SK-N-SH treated with all-trans-retinoic acid at 6 μM for 48 hours (cell line): ENCODE measurements at regions not wholly inside any gene's neighbourhood (a gene's known extent, or its start where the extent isn't known, plus 50 kb on each side); places are given as distances from the start of the nearest gene placed in this dataset.

ENCODE experiments used
- ATAC-seq: fragments of 200-7000 bp; cut with Tn5 transposase; 3 replicates; pipeline ENCODE4 v1.9.1; 2020; ENCODE audit warnings: mild to moderate bottlenecking, moderate library complexity
- ARNTL ChIP-seq: fragments of 450-650 bp; formaldehyde crosslinking; IDR thresholded peaks from 2 replicates; pipeline ENCODE4 v1.5.0; 2020; ENCODE audit warnings: low read depth, mild to moderate bottlenecking, moderate library complexity, borderline replicate concordance
- BACH2 ChIP-seq: fragments of 250-450 bp; sonication (Bioruptor Pico); IDR thresholded peaks from 2 replicates; pipeline ENCODE4 v1.9.0; 2021; ENCODE audit warnings: mild to moderate bottlenecking, borderline replicate concordance
- CREB5 ChIP-seq: fragments of 250-450 bp; sonication (Bioruptor Pico); IDR thresholded peaks from 2 replicates; pipeline ENCODE4 v1.5.1; 2020; ENCODE audit warnings: low read depth, mild to moderate bottlenecking, moderate library complexity
- CSDC2 ChIP-seq: fragments of 250-450 bp; sonication (Bioruptor Pico); IDR thresholded peaks from 2 replicates; pipeline ENCODE4 v1.5.0; 2020; ENCODE audit warnings: mild to moderate bottlenecking, moderate library complexity
- CSRNP3 ChIP-seq: fragments of 250-450 bp; sonication (Bioruptor Pico); IDR thresholded peaks from 2 replicates; pipeline ENCODE4 v1.5.1; 2021; ENCODE audit warnings: mild to moderate bottlenecking, moderate library complexity
- GLIS3 ChIP-seq: fragments of 250-450 bp; sonication (Bioruptor Pico); IDR thresholded peaks from 2 replicates; pipeline ENCODE4 v1.5.0; 2020; ENCODE audit warnings: mild to moderate bottlenecking, moderate library complexity
- ISL1 ChIP-seq: fragments of 250-450 bp; sonication (Bioruptor Pico); IDR thresholded peaks from 2 replicates; pipeline ENCODE4 v2.1.2; 2022; ENCODE audit warnings: mild to moderate bottlenecking, moderate library complexity
- OSR1 ChIP-seq: fragments of 250-450 bp; sonication (Bioruptor Pico); IDR thresholded peaks from 2 replicates; pipeline ENCODE4 v1.8.0; 2022; ENCODE audit warnings: moderate library complexity, mild to moderate bottlenecking, inconsistent platforms
- PATZ1 ChIP-seq: fragments of 250-450 bp; sonication (Bioruptor Pico); IDR thresholded peaks from 2 replicates; pipeline ENCODE4 v1.8.0; 2020; ENCODE audit warnings: mild to moderate bottlenecking, moderate library complexity, borderline replicate concordance
- POU6F1 ChIP-seq: fragments of 250-450 bp; sonication (Bioruptor Pico); IDR thresholded peaks from 2 replicates; pipeline ENCODE4 v1.8.0; 2021; ENCODE audit warnings: low read depth, mild to moderate bottlenecking, moderate library complexity, borderline replicate concordance
- PPARA ChIP-seq: fragments of 250-450 bp; sonication (Bioruptor Pico); IDR thresholded peaks from 2 replicates; pipeline ENCODE4 v1.5.0; 2020; ENCODE audit warnings: mild to moderate bottlenecking, borderline replicate concordance
- RARB ChIP-seq: fragments of 250-450 bp; sonication (Bioruptor Pico); IDR thresholded peaks from 2 replicates; pipeline ENCODE4 v1.8.0; 2021; ENCODE audit warnings: mild to moderate bottlenecking, moderate library complexity
- SNAI2 ChIP-seq: fragments of 250-450 bp; sonication (Bioruptor Pico); IDR thresholded peaks from 2 replicates; pipeline ENCODE4 v1.5.0; 2020; ENCODE audit warnings: mild to moderate bottlenecking, moderate library complexity
- TCF4 ChIP-seq: fragments of 250-450 bp; sonication (Bioruptor Pico); IDR thresholded peaks from 2 replicates; pipeline ENCODE4 v1.8.0; 2021; ENCODE audit warnings: mild to moderate bottlenecking, moderate library complexity, borderline replicate concordance
- TOX ChIP-seq: fragments of 250-450 bp; sonication (Bioruptor Pico); IDR thresholded peaks from 2 replicates; pipeline ENCODE4 v1.8.0; 2021; ENCODE audit warnings: mild to moderate bottlenecking, moderate library complexity, borderline replicate concordance
- TSHZ2 ChIP-seq: fragments of 250-450 bp; sonication (Bioruptor Pico); IDR thresholded peaks from 2 replicates; pipeline ENCODE4 v1.5.0; 2020; ENCODE audit warnings: mild to moderate bottlenecking, moderate library complexity
- ZC3H10 ChIP-seq: fragments of 250-450 bp; sonication (Bioruptor Pico); IDR thresholded peaks from 2 replicates; pipeline ENCODE4 v1.5.1; 2021; ENCODE audit warnings: mild to moderate bottlenecking, moderate library complexity
- ZFP3 ChIP-seq: fragments of 250-450 bp; sonication (Bioruptor Pico); IDR thresholded peaks from 2 replicates; pipeline ENCODE4 v1.5.0; 2020; ENCODE audit warnings: mild to moderate bottlenecking, moderate library complexity
- ZFP30 ChIP-seq: fragments of 450-650 bp; formaldehyde crosslinking; IDR thresholded peaks from 2 replicates; pipeline ENCODE4 v1.5.0; 2022; ENCODE audit warnings: mild to moderate bottlenecking, moderate library complexity
- ZNF565 ChIP-seq: fragments of 450-650 bp; formaldehyde crosslinking; conservative IDR thresholded peaks from 2 replicates; pipeline ENCODE4 v1.5.0; 2020; ENCODE audit warnings: low read depth, mild to moderate bottlenecking, moderate library complexity
- ZNF70 ChIP-seq: fragments of 450-650 bp; formaldehyde crosslinking; IDR thresholded peaks from 2 replicates; pipeline ENCODE4 v1.5.0; 2020; ENCODE audit warnings: mild to moderate bottlenecking, moderate library complexity
- ZNF8 ChIP-seq: fragments of 450-650 bp; formaldehyde crosslinking; IDR thresholded peaks from 2 replicates; pipeline ENCODE4 v1.5.0; 2020; ENCODE audit warnings: mild to moderate bottlenecking, moderate library complexity

GRCh38 chr18:57929922-57930321 is 114.1 kb upstream of the NEDD4L start:
- no peak for TF ChIP-seq ZC3H10 (CRISPR knock-in tag)
- TF ChIP-seq ZNF70, result no peak
- no peak for TF ChIP-seq SNAI2 (CRISPR knock-in tag)
- TF ChIP-seq ARNTL (CRISPR knock-in tag), result no peak
- no peak for ATAC-seq

- TF ChIP-seq PATZ1 (CRISPR knock-in tag) (no peak), ZNF8 (CRISPR knock-in tag) (no peak), RARB (CRISPR knock-in tag) (no peak), ZFP3 (CRISPR knock-in tag) (no peak), TOX (CRISPR knock-in tag) (no peak), GLIS3 (CRISPR knock-in tag) (no peak), BACH2 (CRISPR knock-in tag) (no peak), ZFP30 (CRISPR knock-in tag) (no peak), ZNF565 (no peak), CREB5 (CRISPR knock-in tag) (no peak), ISL1 (no peak), PPARA (CRISPR knock-in tag) (no peak), ARNTL (CRISPR knock-in tag) (no peak), OSR1 (CRISPR knock-in tag) (no peak), SNAI2 (CRISPR knock-in tag) (no peak), CSDC2 (no peak)
- no peak for ATAC-seq
Measured at GRCh38 chr18:57928466-57928865, 115.6 kb upstream of the NEDD4L start.

- TF ChIP-seq ISL1 (no peak), CSDC2 (no peak), TCF4 (no peak), ZNF70 (no peak), OSR1 (CRISPR knock-in tag) (no peak), ZFP3 (CRISPR knock-in tag) (no peak), ZNF565 (no peak), POU6F1 (CRISPR knock-in tag) (no peak), ZFP30 (CRISPR knock-in tag) (no peak), TSHZ2 (no peak), CSRNP3 (CRISPR knock-in tag) (no peak), TOX (CRISPR knock-in tag) (no peak), ZC3H10 (CRISPR knock-in tag) (no peak), PATZ1 (CRISPR knock-in tag) (no peak), SNAI2 (CRISPR knock-in tag) (no peak), BACH2 (CRISPR knock-in tag) (no peak), RARB (CRISPR knock-in tag) (no peak)
- TF ChIP-seq, all 23 proteins: peak for 0
- no peak for ATAC-seq
Measured at GRCh38 chr18:57927511-57927910, 116.5 kb upstream of the NEDD4L start.
